Tibial nerve (tissue), 4 donors: ENCODE measurements at regions not wholly inside any gene's neighbourhood (a gene's known extent, or its start where the extent isn't known, plus 50 kb on each side); places are given as distances from the start of the nearest gene placed in this dataset.

ENCODE experiments used
- EP300 ChIP-seq, 2 donors: sonication (generic); formaldehyde crosslinking; IDR thresholded peaks; one replicate each; pipeline ENCODE4 v1.6.1; 2017; ENCODE audit warnings: antibody characterized with exemption in 2 of 2, mild to moderate bottlenecking in 1 of 2
- POLR2A ChIP-seq, 2 donors: fragments of 450-650 bp; IDR thresholded peaks; one replicate each; pipeline ENCODE4 v1.6.1; 2017; ENCODE audit warnings: antibody characterized with exemption in 2 of 2, mild to moderate bottlenecking in 2 of 2, moderate library complexity in 2 of 2
- TF ChIP-seq, protein P1 (sequence below), 5 experiments: fragments of 200-600 bp in 3 of 5; fragments of 450-650 bp in 2 of 5; sonication (generic) in 3 of 5; IDR thresholded peaks; one replicate each; pipeline ENCODE4 v1.5.1; 2016 to 2019; ENCODE audit warnings: antibody characterized with exemption in 5 of 5, mild to moderate bottlenecking in 3 of 5, moderate library complexity in 2 of 5

DNA sequence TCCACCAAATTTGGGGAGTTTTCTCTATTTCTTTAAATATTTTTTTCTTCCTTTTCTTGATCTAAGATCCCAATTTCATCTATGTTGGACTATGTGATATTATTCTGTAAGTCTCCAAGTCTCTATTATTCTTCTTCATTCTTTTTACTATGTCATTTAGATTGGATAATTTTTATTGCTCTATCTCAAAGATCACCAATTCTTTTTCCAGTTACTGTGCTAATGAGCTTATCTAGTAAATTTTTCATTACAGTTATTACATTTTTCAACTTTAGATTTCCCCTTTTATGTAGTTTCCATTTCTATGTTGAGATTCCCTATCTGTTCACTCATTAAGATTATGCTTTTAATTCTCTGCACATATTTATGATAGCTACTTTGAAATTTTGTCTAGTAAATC is 131.6 kb upstream of the NAMPT start:
- TF ChIP-seq POLR2A (IDR thresholded peaks at IDR 0.05) (no peak), EP300 (IDR thresholded peaks at IDR 0.05) (no peak)
- TF ChIP-seq, protein P1, sequence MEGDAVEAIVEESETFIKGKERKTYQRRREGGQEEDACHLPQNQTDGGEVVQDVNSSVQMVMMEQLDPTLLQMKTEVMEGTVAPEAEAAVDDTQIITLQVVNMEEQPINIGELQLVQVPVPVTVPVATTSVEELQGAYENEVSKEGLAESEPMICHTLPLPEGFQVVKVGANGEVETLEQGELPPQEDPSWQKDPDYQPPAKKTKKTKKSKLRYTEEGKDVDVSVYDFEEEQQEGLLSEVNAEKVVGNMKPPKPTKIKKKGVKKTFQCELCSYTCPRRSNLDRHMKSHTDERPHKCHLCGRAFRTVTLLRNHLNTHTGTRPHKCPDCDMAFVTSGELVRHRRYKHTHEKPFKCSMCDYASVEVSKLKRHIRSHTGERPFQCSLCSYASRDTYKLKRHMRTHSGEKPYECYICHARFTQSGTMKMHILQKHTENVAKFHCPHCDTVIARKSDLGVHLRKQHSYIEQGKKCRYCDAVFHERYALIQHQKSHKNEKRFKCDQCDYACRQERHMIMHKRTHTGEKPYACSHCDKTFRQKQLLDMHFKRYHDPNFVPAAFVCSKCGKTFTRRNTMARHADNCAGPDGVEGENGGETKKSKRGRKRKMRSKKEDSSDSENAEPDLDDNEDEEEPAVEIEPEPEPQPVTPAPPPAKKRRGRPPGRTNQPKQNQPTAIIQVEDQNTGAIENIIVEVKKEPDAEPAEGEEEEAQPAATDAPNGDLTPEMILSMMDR (IDR thresholded peaks at IDR 0.05), result no peak
